Peyer's patch (tissue), 4 donors: ENCODE measurements at regions not wholly inside any gene's neighbourhood (a gene's known extent, or its start where the extent isn't known, plus 50 kb on each side); places are given as distances from the start of the nearest gene placed in this dataset.

Experiments
- CTCF ChIP-seq, 6 experiments: fragments of 450-650 bp in 4 of 6; fragments of 200-600 bp in 2 of 6; sonication (generic) in 1 of 6; IDR thresholded peaks; one replicate each; pipeline ENCODE4 v1.5.1; 2017 to 2019; ENCODE audit warnings: antibody characterized with exemption in 6 of 6, mild to moderate bottlenecking in 3 of 6, moderate library complexity in 1 of 6
- POLR2A ChIP-seq, 2 donors: fragments of 450-650 bp; IDR thresholded peaks; one replicate each; pipeline ENCODE4 v1.5.1; 2017; ENCODE audit warnings: antibody characterized with exemption in 2 of 2, mild to moderate bottlenecking in 2 of 2, moderate library complexity in 2 of 2

- no peak for TF ChIP-seq CTCF (IDR thresholded peaks at IDR 0.05)
- no peak for TF ChIP-seq POLR2A (IDR thresholded peaks at IDR 0.05)
Observed at GRCh38 chr1:95956215-95956614, 722.2 kb downstream of the RWDD3 start.
